ENCODE measurements at regions not wholly inside any gene's neighbourhood (a gene's known extent, or its start where the extent isn't known, plus 50 kb on each side); places are given as distances from the start of the nearest gene placed in this dataset.

GRCh38 chr1:30419831-30420230 is 303.6 kb downstream of the MATN1 start:
- no peaks in the 10 kb centered on the region for H3K9me3 Mint-ChIP-seq (ENCODE audit: unreplicated experiment)
- DNase-seq (ENCODE audit: low spot score): no peak
- TF ChIP-seq, protein P1, sequence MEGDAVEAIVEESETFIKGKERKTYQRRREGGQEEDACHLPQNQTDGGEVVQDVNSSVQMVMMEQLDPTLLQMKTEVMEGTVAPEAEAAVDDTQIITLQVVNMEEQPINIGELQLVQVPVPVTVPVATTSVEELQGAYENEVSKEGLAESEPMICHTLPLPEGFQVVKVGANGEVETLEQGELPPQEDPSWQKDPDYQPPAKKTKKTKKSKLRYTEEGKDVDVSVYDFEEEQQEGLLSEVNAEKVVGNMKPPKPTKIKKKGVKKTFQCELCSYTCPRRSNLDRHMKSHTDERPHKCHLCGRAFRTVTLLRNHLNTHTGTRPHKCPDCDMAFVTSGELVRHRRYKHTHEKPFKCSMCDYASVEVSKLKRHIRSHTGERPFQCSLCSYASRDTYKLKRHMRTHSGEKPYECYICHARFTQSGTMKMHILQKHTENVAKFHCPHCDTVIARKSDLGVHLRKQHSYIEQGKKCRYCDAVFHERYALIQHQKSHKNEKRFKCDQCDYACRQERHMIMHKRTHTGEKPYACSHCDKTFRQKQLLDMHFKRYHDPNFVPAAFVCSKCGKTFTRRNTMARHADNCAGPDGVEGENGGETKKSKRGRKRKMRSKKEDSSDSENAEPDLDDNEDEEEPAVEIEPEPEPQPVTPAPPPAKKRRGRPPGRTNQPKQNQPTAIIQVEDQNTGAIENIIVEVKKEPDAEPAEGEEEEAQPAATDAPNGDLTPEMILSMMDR (IDR thresholded peaks at IDR 0.05; ENCODE audit: unreplicated experiment): no peak
- peaks cover 2% of the 10 kb centered on the region for H3K27me3 Mint-ChIP-seq (ENCODE audit: unreplicated experiment)
- H3K27ac Mint-ChIP-seq (ENCODE audit: unreplicated experiment): no peak overlapping the region
- no peaks in the 10 kb centered on the region for H3K4me1 Mint-ChIP-seq (ENCODE audit: unreplicated experiment)
- no peak overlapping the region for H3K4me3 Mint-ChIP-seq (ENCODE audit: unreplicated experiment)
- no peaks in the 10 kb centered on the region for H3K36me3 Mint-ChIP-seq (ENCODE audit: low read depth, unreplicated experiment)

- Mint-ChIP-seq H3K36me3 (ENCODE audit: low read depth, unreplicated experiment) (no peaks in the 10 kb centered on the region), H3K27ac (ENCODE audit: unreplicated experiment) (no peak overlapping the region), H3K4me1 (ENCODE audit: unreplicated experiment) (no peaks in the 10 kb centered on the region), H3K4me3 (ENCODE audit: unreplicated experiment) (no peak overlapping the region), H3K27me3 (ENCODE audit: unreplicated experiment) (peaks cover 2% of the 10 kb centered on the region), H3K9me3 (ENCODE audit: unreplicated experiment) (no peaks in the 10 kb centered on the region)
- no peak for DNase-seq (ENCODE audit: low spot score)
- TF ChIP-seq, protein P1 (IDR thresholded peaks at IDR 0.05; ENCODE audit: unreplicated experiment): no peak
These were observed 304.3 kb downstream of the MATN1 start for GRCh38 chr1:30418939-30419720.

DNA sequence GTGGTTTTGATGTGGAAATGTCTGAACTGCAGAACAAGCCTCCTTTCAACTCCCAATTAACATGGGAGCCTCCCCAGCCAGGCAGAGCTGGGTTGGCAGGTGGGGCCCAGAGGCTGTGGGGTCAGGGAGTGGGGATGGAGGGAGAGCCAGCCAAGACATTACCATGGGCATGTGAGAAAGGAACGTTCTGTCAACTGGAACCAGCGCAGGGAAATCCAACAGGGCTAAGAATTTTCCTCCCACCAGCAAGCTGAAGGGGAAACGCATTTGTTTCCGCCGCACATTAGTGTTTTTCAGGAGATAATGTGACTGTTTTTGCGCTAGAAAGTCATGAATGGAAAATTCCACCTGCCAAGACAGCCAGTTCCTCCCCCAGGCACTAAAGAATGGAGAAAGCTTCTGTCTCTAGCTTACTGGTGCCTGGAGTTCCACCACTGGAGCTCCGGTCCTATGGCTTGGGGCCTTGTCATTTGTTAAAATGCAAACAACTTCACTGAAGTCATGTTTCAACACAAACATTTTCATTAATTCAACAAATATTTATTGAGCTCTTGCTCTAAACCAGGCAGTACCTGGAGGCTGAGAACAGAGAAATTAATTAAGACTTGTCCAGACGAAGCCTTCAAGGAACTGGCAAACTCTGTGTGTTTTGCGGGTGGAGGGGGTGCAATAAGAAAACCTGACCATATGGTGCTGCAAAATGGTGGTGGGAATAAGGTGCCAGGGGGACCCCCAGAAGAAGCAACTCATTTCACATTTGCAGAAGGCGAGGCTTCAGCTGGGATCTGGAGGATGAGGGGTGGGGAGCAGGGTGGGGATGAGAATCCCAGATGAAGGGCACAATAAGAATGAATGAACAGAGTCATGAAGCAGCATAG is 305.1 kb downstream of the MATN1 start:
- TF ChIP-seq, protein P1 (IDR thresholded peaks at IDR 0.05; ENCODE audit: unreplicated experiment): no peak
- Mint-ChIP-seq H3K36me3 (ENCODE audit: low read depth, unreplicated experiment) (no peaks in the 10 kb centered on the region), H3K27ac (ENCODE audit: unreplicated experiment) (no peak overlapping the region), H3K27me3 (ENCODE audit: unreplicated experiment) (peaks cover 2% of the 10 kb centered on the region), H3K4me3 (ENCODE audit: unreplicated experiment) (no peak overlapping the region), H3K4me1 (ENCODE audit: unreplicated experiment) (no peaks in the 10 kb centered on the region), H3K9me3 (ENCODE audit: unreplicated experiment) (no peaks in the 10 kb centered on the region)
- DNase-seq (ENCODE audit: low spot score): no peak

DNA sequence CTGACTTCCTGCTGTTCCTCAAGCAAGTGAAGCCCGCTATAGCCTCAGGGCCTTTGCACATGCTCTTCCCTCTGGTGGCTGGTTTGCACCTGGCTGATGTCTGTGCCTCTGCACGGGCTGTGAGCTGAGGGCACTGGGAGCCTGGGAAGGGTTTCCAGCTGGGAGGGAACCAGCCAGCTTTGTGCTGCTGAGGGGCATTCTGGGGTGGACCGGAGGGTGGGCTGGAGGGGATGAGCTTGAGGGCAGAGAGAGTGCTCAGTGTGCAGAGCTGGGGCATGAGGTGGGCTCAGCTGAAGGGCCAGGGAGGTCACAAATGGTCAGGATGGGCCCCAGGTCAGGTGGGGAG is 305.7 kb downstream of the MATN1 start:
- Mint-ChIP-seq H3K36me3 (ENCODE audit: low read depth, unreplicated experiment) (no peaks in the 10 kb centered on the region), H3K27me3 (ENCODE audit: unreplicated experiment) (peaks cover 4% of the 10 kb centered on the region), H3K4me1 (ENCODE audit: unreplicated experiment) (no peaks in the 10 kb centered on the region), H3K27ac (ENCODE audit: unreplicated experiment) (no peak overlapping the region), H3K9me3 (ENCODE audit: unreplicated experiment) (no peaks in the 10 kb centered on the region), H3K4me3 (ENCODE audit: unreplicated experiment) (no peak overlapping the region)
- TF ChIP-seq, protein P1 (IDR thresholded peaks at IDR 0.05; ENCODE audit: unreplicated experiment): no peak
- DNase-seq (ENCODE audit: low spot score): no peak

All from endothelial cell (in vitro differentiated cells).